NCI-H146 (cell line): ENCODE measurements at regions not wholly inside any gene's neighbourhood (a gene's known extent, or its start where the extent isn't known, plus 50 kb on each side); places are given as distances from the start of the nearest gene placed in this dataset.
"Not testable (repeated sequence)": the region's sequence is repeated elsewhere in the genome, so short reads cannot be mapped to it uniquely, and the experiment has no call there.

Source experiments
- DNase-seq: peaks from one replicate; lab custom pipeline; 2025; lab: John Stamatoyannopoulos, UW

- no peak for DNase-seq
These were observed 187.6 kb upstream of the TNC start for GRCh38 chr9:115305543-115305942.

- no peak for DNase-seq
These were observed 188.9 kb upstream of the TNC start for GRCh38 chr9:115306865-115307264.

GRCh38 chr9:115313545-115313944 lies 195.6 kb upstream of the TNC start:
- no peak for DNase-seq

- no peak for DNase-seq
These were observed 208.5 kb upstream of the TNC start for GRCh38 chr9:115326461-115326860.

GRCh38 chr9:115327436-115328122 lies 209.6 kb upstream of the TNC start:
- DNase-seq, result no peak

GRCh38 chr9:115328228-115328627 lies 210.3 kb upstream of the TNC start:
- no peak for DNase-seq

- no peak for DNase-seq
These were observed 210.7 kb upstream of the TNC start for GRCh38 chr9:115328677-115329076.

- DNase-seq, result no peak
These were observed 215.5 kb upstream of the TNC start for GRCh38 chr9:115333277-115334070.

- DNase-seq, result no peak
These were observed 217.5 kb upstream of the TNC start for GRCh38 chr9:115335439-115335838.

GRCh38 chr9:115340314-115340713 lies 222.4 kb upstream of the TNC start:
- no peak for DNase-seq

GRCh38 chr9:115341426-115341825 lies 223.5 kb upstream of the TNC start:
- DNase-seq, result no peak

- not testable (repeated sequence) for DNase-seq
These were observed 229.8 kb upstream of the TNC start for GRCh38 chr9:115347776-115348175.

GRCh38 chr9:115348936-115349335 lies 231.0 kb upstream of the TNC start:
- DNase-seq, result not testable (repeated sequence)

GRCh38 chr9:115349542-115349941 lies 231.6 kb upstream of the TNC start:
- no peak for DNase-seq

GRCh38 chr9:115350548-115350947 lies 232.6 kb upstream of the TNC start:
- DNase-seq, result no peak

- DNase-seq, result no peak
These were observed 235.7 kb upstream of the TNC start for GRCh38 chr9:115353681-115354080.

- no peak for DNase-seq
These were observed 239.9 kb upstream of the TNC start for GRCh38 chr9:115357821-115358220.

GRCh38 chr9:115359017-115359780 lies 241.2 kb upstream of the TNC start:
- DNase-seq, result no peak

GRCh38 chr9:115360122-115360521 lies 242.2 kb upstream of the TNC start:
- DNase-seq, result no peak

- DNase-seq, result no peak
These were observed 244.1 kb upstream of the TNC start for GRCh38 chr9:115362101-115362500.

- no peak for DNase-seq
These were observed 244.7 kb upstream of the TNC start for GRCh38 chr9:115362640-115363039.

- no peak for DNase-seq
These were observed 247.0 kb upstream of the TNC start for GRCh38 chr9:115364991-115365390.

- no peak for DNase-seq
These were observed 249.4 kb upstream of the TNC start for GRCh38 chr9:115367321-115367720.
